Tibial nerve (tissue), 4 donors: ENCODE measurements at regions not wholly inside any gene's neighbourhood (a gene's known extent, or its start where the extent isn't known, plus 50 kb on each side); places are given as distances from the start of the nearest gene placed in this dataset.

Experiments
- CTCF ChIP-seq, 5 experiments: fragments of 200-600 bp in 3 of 5; fragments of 450-650 bp in 2 of 5; sonication (generic) in 3 of 5; IDR thresholded peaks; one replicate each; pipeline ENCODE4 v1.5.1; 2016 to 2019; ENCODE audit warnings: antibody characterized with exemption in 5 of 5, mild to moderate bottlenecking in 3 of 5, moderate library complexity in 2 of 5
- EP300 ChIP-seq, 2 donors: sonication (generic); formaldehyde crosslinking; IDR thresholded peaks; one replicate each; pipeline ENCODE4 v1.6.1; 2017; ENCODE audit warnings: antibody characterized with exemption in 2 of 2, mild to moderate bottlenecking in 1 of 2
- POLR2A ChIP-seq, 2 donors: fragments of 450-650 bp; IDR thresholded peaks; one replicate each; pipeline ENCODE4 v1.6.1; 2017; ENCODE audit warnings: antibody characterized with exemption in 2 of 2, mild to moderate bottlenecking in 2 of 2, moderate library complexity in 2 of 2

DNA sequence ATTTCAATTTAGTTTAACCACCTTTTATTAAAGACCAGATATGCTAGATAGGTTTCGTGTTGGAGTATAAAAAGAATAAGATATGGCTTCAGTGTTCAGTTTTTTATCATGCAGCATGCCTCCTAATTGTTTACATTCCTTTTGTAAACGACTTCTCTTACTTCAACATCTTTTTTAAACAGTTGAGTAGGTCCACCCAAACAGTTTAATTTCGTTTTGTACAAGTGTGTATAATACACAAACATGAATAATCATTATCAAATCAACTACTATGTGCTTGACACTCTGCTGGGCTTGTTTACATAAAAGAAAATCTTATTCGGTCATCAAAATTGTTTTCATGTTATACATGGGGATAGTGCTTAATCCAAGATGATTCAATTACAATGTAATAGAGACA, 906.3 kb upstream of the ADGRL4 start:
- TF ChIP-seq CTCF (IDR thresholded peaks at IDR 0.05), result no peak
- TF ChIP-seq POLR2A (IDR thresholded peaks at IDR 0.05), result no peak
- TF ChIP-seq EP300 (IDR thresholded peaks at IDR 0.05), result no peak
